Activated CD4-positive, CD25-positive, alpha-beta regulatory T cell (primary cell): ENCODE measurements at regions not wholly inside any gene's neighbourhood (a gene's known extent, or its start where the extent isn't known, plus 50 kb on each side); places are given as distances from the start of the nearest gene placed in this dataset.
"Not testable (repeated sequence)": the region's sequence is repeated elsewhere in the genome, so short reads cannot be mapped to it uniquely, and the experiment has no call there.

Experiments
- DNase-seq, 4 experiments: peaks; one replicate each; lab custom pipeline; 2025; lab: John Stamatoyannopoulos, UW

GRCh38 chr21:38039841-38040240 lies 123.6 kb upstream of the KCNJ6 start:
- no peak for DNase-seq

GRCh38 chr21:38041493-38041892 lies 125.2 kb upstream of the KCNJ6 start:
- DNase-seq, result no peak

- no peak for DNase-seq
Measured at GRCh38 chr21:38042246-38042645, 126.0 kb upstream of the KCNJ6 start.

- no peak for DNase-seq
Measured at GRCh38 chr21:38048167-38048566, 131.9 kb upstream of the KCNJ6 start.

- no peak for DNase-seq
Measured at GRCh38 chr21:38054334-38054733, 138.1 kb upstream of the KCNJ6 start.

GRCh38 chr21:38056481-38056880 lies 140.2 kb upstream of the KCNJ6 start:
- no peak for DNase-seq

- no peak for DNase-seq
Measured at GRCh38 chr21:38057626-38058025, 141.4 kb upstream of the KCNJ6 start.

- DNase-seq, result no peak
Measured at GRCh38 chr21:38060533-38060932, 144.3 kb upstream of the KCNJ6 start.

- no peak for DNase-seq
Measured at GRCh38 chr21:38067086-38067739, 151.0 kb upstream of the KCNJ6 start.

- DNase-seq, result no peak
Measured at GRCh38 chr21:38072489-38072888, 156.2 kb upstream of the KCNJ6 start.

- no peak for DNase-seq
Measured at GRCh38 chr21:38075833-38076587, 159.8 kb upstream of the KCNJ6 start.

GRCh38 chr21:38077569-38077968 lies 161.3 kb upstream of the KCNJ6 start:
- no peak for DNase-seq

GRCh38 chr21:38080888-38081287 lies 164.6 kb upstream of the KCNJ6 start:
- no peak for DNase-seq

- DNase-seq, result no peak
Measured at GRCh38 chr21:38081708-38082107, 165.5 kb upstream of the KCNJ6 start.

GRCh38 chr21:38082936-38083485 lies 166.8 kb upstream of the KCNJ6 start:
- no peak for DNase-seq

- no peak for DNase-seq
Measured at GRCh38 chr21:38083535-38083934, 167.3 kb upstream of the KCNJ6 start.

GRCh38 chr21:38086580-38086979 lies 170.2 kb upstream of the KCNJ15 start:
- DNase-seq, result no peak

GRCh38 chr21:38088916-38089762 lies 167.7 kb upstream of the KCNJ15 start:
- DNase-seq, result no peak

GRCh38 chr21:38089763-38090046 lies 167.1 kb upstream of the KCNJ15 start:
- no peak for DNase-seq

- not testable (repeated sequence) for DNase-seq
Measured at GRCh38 chr21:38091061-38091460, 165.7 kb upstream of the KCNJ15 start.

- DNase-seq, result no peak
Measured at GRCh38 chr21:38092051-38092450, 164.7 kb upstream of the KCNJ15 start.

GRCh38 chr21:38095220-38095619 lies 161.6 kb upstream of the KCNJ15 start:
- DNase-seq, result no peak

GRCh38 chr21:38097789-38098188 lies 159.0 kb upstream of the KCNJ15 start:
- no peak for DNase-seq
